SK-N-MC (cell line): ENCODE measurements at regions not wholly inside any gene's neighbourhood (a gene's known extent, or its start where the extent isn't known, plus 50 kb on each side); places are given as distances from the start of the nearest gene placed in this dataset.

ENCODE experiments used
- EZH2 ChIP-seq: fragments of 200-600 bp; sonication (generic); IDR thresholded peaks from one replicate; pipeline ENCODE4 v1.6.1; 2017; ENCODE audit warnings: antibody characterized with exemption
- FOXP2 ChIP-seq: optimal IDR thresholded peaks from 2 replicates; pipeline ENCODE3; 2011; ENCODE audit warnings: mild to moderate bottlenecking, moderate library complexity; ENCODE audit not compliant: insufficient read depth; ENCODE audit errors: extremely low read length, control extremely low read depth
- POLR2AphosphoS5 ChIP-seq: IDR thresholded peaks from 2 replicates; pipeline ENCODE4 v1.6.1; 2012; ENCODE audit warnings: mild to moderate bottlenecking, low read depth, low read length, borderline replicate concordance

DNA sequence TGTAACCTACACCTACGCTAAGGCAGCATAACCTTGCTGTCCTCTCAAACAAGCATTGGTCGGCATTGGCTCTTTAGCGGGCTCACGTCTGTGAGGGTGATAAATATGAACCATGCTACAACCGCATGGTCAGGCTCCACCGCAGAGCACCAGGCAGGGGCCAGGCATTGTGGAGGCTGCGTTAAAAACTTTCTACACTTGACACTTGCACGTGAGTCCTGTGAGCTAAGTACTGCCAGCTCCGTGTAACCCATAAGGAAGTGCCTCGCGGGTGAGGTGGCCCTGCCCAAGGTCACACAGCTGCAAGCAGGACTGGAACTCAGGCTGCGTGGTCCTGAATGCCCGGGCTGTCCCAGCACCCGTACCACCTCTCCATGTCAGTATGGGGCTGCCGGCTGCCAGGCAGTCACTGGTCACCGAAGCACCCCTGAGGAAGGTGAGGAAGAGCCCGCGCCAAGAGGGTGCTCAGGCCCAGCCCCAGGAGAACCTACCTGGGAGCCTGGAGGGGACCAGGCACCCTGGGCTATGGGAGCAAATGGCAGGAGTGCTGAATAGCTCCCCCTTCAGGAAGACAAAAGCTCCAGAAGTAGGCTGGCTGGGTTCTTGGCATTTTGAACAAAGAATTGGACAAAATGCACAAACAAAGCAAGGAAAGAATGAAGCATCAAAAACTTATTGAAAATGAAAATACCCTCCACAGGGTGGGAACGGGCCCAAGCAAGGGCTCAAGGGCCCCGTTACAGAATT lies 271.1 kb upstream of the RAB6C start:
- TF ChIP-seq POLR2AphosphoS5 (no peak), EZH2 (no peak), FOXP2 (no peak)
